IPS DF 6.9 (cell line): ENCODE measurements at regions not wholly inside any gene's neighbourhood (a gene's known extent, or its start where the extent isn't known, plus 50 kb on each side); places are given as distances from the start of the nearest gene placed in this dataset.

Experiments
- DNase-seq: peaks from one replicate; pipeline ENCODE4 v3.0.0-alpha.2; 2013; ENCODE audit warnings: low read depth, low spot score
- H3K27ac ChIP-seq: one replicate; pipeline ENCODE4 v1.5.1; 2013; ENCODE audit warnings: low read length, control low read depth
- H3K27me3 ChIP-seq: 2 replicates; pipeline ENCODE4 v1.6.1; 2013; ENCODE audit warnings: mild to moderate bottlenecking, low read length; ENCODE audit not compliant: control insufficient read depth, insufficient read depth
- H3K36me3 ChIP-seq: 2 replicates; pipeline ENCODE4 v1.6.1; 2013; ENCODE audit warnings: low read length; ENCODE audit not compliant: control insufficient read depth, insufficient read depth
- H3K4me1 ChIP-seq: 2 replicates; pipeline ENCODE4 v1.6.1; 2013; ENCODE audit warnings: low read length; ENCODE audit not compliant: control insufficient read depth, insufficient read depth
- H3K4me3 ChIP-seq: 2 replicates; pipeline ENCODE4 v1.5.1; 2013; ENCODE audit warnings: mild to moderate bottlenecking, low read length
- H3K9me3 ChIP-seq: 2 replicates; pipeline ENCODE4 v1.6.1; 2013; ENCODE audit warnings: low read length, inconsistent platforms; ENCODE audit not compliant: control insufficient read depth, insufficient read depth
- whole genome bisulfite sequencing: extraction: QIAGEN DNeasy Blood & Tissue Kit; methylation state at CpG from one replicate; pipeline ENCODE4 v1.1.7; 2013; ENCODE audit warnings: mixed read lengths, missing lambda C conversion rate; ENCODE audit not compliant: insufficient read length, insufficient coverage; 5-methylcytosine and 5-hydroxymethylcytosine counted together

DNA sequence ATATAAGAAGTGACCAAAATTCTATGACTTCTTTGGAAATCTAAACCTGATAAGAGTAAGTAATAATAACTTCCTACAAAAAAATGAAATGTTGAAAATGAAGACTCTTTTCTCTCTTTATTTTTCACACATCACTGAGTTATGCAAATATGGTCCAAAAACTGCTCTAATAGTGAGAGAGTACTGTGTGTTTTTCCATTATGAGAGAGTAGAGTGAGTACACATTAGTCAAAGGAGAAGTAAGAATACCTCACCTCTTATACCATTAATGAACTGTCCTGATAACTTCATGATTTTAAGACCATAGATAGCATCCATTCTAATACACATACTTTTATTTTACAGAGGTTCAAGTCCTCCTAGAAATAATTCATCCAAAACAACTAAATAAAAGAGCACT, 1310.2 kb downstream of the SI start:
- Histone ChIP-seq H3K27me3 (no peaks in the 10 kb centered on the region), H3K27ac (no peak overlapping the region), H3K36me3 (no peaks in the 10 kb centered on the region), H3K4me3 (no peak overlapping the region), H3K4me1 (no peaks in the 10 kb centered on the region), H3K9me3 (no peaks in the 10 kb centered on the region)
- no peak for DNase-seq

DNA sequence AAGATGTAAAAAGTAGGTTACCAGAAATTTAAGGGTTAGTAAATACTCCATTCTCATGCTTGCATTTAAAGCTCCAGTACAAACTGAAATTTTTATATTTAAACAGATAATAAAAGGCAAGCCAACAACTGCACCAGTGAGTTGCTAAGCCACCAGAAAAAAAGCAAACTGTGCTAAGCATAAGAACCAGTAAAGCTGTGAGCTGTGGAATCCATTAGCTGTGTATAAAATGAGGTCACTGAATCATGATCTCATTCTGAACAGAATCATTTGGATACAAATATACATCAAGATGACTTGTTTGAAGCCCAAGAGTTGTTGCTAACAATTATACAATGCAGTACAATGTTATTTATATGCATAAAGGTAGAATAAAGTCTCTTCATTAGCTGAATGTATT, 1312.2 kb downstream of the SI start:
- Histone ChIP-seq H3K9me3 (no peaks in the 10 kb centered on the region), H3K27ac (no peak overlapping the region), H3K4me1 (no peaks in the 10 kb centered on the region), H3K4me3 (no peak overlapping the region), H3K27me3 (no peaks in the 10 kb centered on the region), H3K36me3 (no peaks in the 10 kb centered on the region)
- no peak for DNase-seq

DNA sequence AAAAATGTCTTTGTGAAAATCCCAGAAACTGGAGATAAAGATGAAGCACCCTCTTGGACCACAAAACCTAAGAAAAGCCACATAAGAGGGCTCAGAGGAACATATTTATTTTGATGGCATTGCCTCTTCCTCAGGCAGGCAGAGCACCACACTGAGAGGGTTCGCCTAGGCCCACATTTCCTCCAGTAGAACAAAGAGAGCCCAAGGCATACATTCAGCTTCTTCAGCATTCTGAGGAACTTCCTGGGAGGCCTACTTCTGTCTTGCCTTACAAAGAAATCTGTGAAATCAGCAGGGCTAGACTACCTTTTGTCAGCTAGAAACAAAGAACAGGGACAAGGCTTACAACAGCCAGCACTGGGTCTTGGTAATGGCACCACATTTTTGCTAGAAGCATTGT, 1325.3 kb downstream of the SI start:
- Histone ChIP-seq H3K27ac (no peak overlapping the region), H3K4me1 (no peaks in the 10 kb centered on the region), H3K36me3 (no peaks in the 10 kb centered on the region), H3K27me3 (no peaks in the 10 kb centered on the region), H3K4me3 (no peak overlapping the region), H3K9me3 (no peaks in the 10 kb centered on the region; the same call in 1 of the 2 replicates)
- DNase-seq: no peak
- WGBS: no CpG with 5 or more reads among the region's 1 CpG

- H3K9me3 ChIP-seq: peaks cover 2% of the 10 kb centered on the region
- H3K4me1 ChIP-seq: no peaks in the 10 kb centered on the region
- H3K36me3 ChIP-seq: no peaks in the 10 kb centered on the region
- DNase-seq: no peak
- no peaks in the 10 kb centered on the region for H3K27me3 ChIP-seq
- no peak overlapping the region for H3K27ac ChIP-seq
- no peak overlapping the region for H3K4me3 ChIP-seq
- no CpG with 5 or more reads among the region's 2 CpGs for WGBS
These were observed 1333.1 kb downstream of the SI start for GRCh38 chr3:163745204-163745603.

GRCh38 chr3:163735394-163735793, 1342.9 kb downstream of the SI start:
- no peak overlapping the region for H3K27ac ChIP-seq
- DNase-seq: no peak
- WGBS: no CpG with 5 or more reads among the region's 1 CpG

GRCh38 chr3:163730684-163731083, 1347.6 kb downstream of the SI start:
- no peaks in the 10 kb centered on the region for H3K4me1 ChIP-seq
- no peaks in the 10 kb centered on the region for H3K27me3 ChIP-seq
- WGBS: no CpG with 5 or more reads among the region's 2 CpGs
- H3K27ac ChIP-seq: no peak overlapping the region
- no peak for DNase-seq
- no peak overlapping the region for H3K4me3 ChIP-seq
- no peaks in the 10 kb centered on the region for H3K9me3 ChIP-seq
- H3K36me3 ChIP-seq: no peaks in the 10 kb centered on the region

More at GRCh38 chr3:163735394-163735793, 1342.9 kb downstream of the SI start:
- Histone ChIP-seq H3K9me3 (no peaks in the 10 kb centered on the region), H3K4me1 (no peaks in the 10 kb centered on the region), H3K27me3 (no peaks in the 10 kb centered on the region), H3K4me3 (no peak overlapping the region), H3K36me3 (no peaks in the 10 kb centered on the region)

GRCh38 chr3:163726125-163726524, 1352.2 kb downstream of the SI start:
- H3K4me1 ChIP-seq: no peaks in the 10 kb centered on the region
- H3K27me3 ChIP-seq: no peaks in the 10 kb centered on the region
- H3K4me3 ChIP-seq: no peak overlapping the region
- WGBS: no CpG with 5 or more reads among the region's 2 CpGs
- no peak overlapping the region for H3K27ac ChIP-seq
- no peak for DNase-seq
- H3K36me3 ChIP-seq: 0 out of 2 replicates have a peak, but pooled peaks cover 3% of the 10 kb centered on the region
- no peaks in the 10 kb centered on the region for H3K9me3 ChIP-seq

DNA sequence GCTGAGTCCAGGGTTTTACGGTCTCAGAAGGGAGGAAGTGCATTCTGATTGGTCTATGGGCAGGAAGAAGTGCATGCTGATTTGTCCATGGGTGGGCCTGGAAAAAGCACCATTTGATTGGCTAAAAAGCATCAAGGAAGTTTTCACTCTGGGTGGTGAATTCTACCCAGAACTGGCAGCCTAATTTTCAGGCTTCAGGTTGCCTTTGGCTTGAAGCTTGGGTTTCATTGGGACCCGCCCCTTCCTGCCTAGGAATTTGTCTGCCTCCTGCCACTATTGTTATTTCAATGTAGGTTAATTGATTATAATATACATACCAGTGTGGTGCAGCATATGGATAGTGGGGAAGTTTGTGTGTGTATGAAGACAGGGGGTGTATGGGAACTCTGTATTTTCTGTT, 1355.9 kb downstream of the SI start:
- H3K36me3 ChIP-seq: 0 out of 2 replicates have a peak, but pooled peaks cover 3% of the 10 kb centered on the region
- no peak overlapping the region for H3K4me3 ChIP-seq
- no peaks in the 10 kb centered on the region for H3K4me1 ChIP-seq
- no peaks in the 10 kb centered on the region for H3K9me3 ChIP-seq
- no peaks in the 10 kb centered on the region for H3K27me3 ChIP-seq
- peak; percentile 84 for DNase-seq
- WGBS: no CpG with 5 or more reads among the region's 2 CpGs
- H3K27ac ChIP-seq: no peak overlapping the region

GRCh38 chr3:163721596-163721995, 1356.7 kb downstream of the SI start:
- Histone ChIP-seq H3K27ac (no peak overlapping the region), H3K4me3 (no peak overlapping the region)
- no CpG with 5 or more reads among the region's 6 CpGs for WGBS

DNA sequence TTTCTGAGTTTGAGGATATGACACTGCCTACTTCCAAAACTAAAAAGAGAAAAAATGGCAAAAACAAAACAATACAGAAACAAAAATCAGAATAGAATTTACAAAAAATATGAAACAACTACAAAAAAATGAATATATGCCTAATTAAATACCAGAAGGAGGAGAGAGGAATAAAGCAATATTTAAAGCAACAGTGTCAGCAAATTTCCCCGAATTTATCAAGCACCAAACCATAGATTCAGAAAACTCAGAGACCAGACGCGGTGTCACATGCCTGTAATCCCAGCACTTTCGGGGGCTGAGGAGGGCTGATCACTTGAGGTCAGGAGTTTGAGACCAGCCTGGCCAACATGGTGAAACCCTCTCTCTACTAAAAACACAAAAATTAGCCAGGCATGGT, 1360.9 kb downstream of the SI start:
- no CpG with 5 or more reads among the region's 4 CpGs for WGBS
- H3K4me3 ChIP-seq: no peak overlapping the region
- H3K9me3 ChIP-seq: no peaks in the 10 kb centered on the region
- DNase-seq: no peak
- no peak overlapping the region for H3K27ac ChIP-seq
- 0 out of 2 replicates have a peak, but pooled peaks cover 3% of the 10 kb centered on the region for H3K36me3 ChIP-seq
- no peaks in the 10 kb centered on the region for H3K27me3 ChIP-seq
- H3K4me1 ChIP-seq: no peaks in the 10 kb centered on the region

More at GRCh38 chr3:163721596-163721995, 1356.7 kb downstream of the SI start:
- H3K9me3 ChIP-seq: no peaks in the 10 kb centered on the region
- H3K4me1 ChIP-seq: no peaks in the 10 kb centered on the region
- 0 out of 2 replicates have a peak, but pooled peaks cover 3% of the 10 kb centered on the region for H3K36me3 ChIP-seq
- H3K27me3 ChIP-seq: no peaks in the 10 kb centered on the region
- no peak for DNase-seq

DNA sequence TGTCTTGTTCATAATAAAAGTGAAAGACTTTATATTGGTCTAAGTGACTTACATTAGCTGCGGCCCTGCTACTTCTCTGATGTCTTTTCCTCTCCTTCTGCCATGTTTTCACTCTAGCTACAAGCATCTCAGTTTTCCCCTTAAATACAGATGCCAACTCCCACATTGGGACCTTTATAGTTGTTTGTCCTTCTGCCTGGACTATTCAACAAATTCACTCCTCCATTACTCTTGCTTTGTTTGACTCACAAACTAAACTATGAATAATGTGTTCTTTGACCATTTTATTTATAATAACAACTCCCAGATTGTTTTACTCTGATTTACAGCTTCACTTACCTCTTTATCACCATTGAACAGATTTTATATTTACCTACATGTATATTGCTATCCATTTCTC, 1369.9 kb downstream of the SI start:
- Histone ChIP-seq H3K27ac (no peak overlapping the region), H3K27me3 (no peaks in the 10 kb centered on the region), H3K4me3 (no peak overlapping the region), H3K4me1 (no peaks in the 10 kb centered on the region), H3K9me3 (no peaks in the 10 kb centered on the region), H3K36me3 (no peaks in the 10 kb centered on the region)
- DNase-seq: no peak
- WGBS: no CpG with 5 or more reads among the region's 1 CpG
